GM18873 (cell line): ENCODE measurements at regions not wholly inside any gene's neighbourhood (a gene's known extent, or its start where the extent isn't known, plus 50 kb on each side); places are given as distances from the start of the nearest gene placed in this dataset.

Experiments
- ATAC-seq: cut with Tn5 transposase; IDR thresholded peaks from one replicate; pipeline ENCODE4 v1.9.1; 2021; ENCODE audit warnings: mild to moderate bottlenecking, moderate library complexity, moderate number of reproducible peaks; ENCODE audit not compliant: unreplicated experiment, low FRiP score

DNA sequence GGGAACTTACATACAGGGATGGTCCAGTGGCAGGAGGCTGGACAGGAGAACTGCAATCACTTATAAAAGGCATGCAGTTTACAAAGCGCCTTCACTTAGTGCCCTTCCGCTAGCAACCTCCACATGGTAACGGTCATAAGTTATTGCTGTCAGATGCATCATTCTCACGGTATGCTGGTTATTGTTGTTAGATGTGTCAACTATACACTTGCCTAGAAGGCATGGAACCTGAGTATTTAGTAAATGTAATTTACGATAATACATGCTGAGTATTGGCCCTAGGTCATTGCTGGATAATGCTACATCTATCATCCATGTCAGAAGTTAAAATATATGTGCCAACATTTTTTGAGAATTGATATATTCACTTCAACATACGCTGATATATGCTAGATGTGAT lies 155.1 kb upstream of the MBL2 start:
- ATAC-seq: no peak

DNA sequence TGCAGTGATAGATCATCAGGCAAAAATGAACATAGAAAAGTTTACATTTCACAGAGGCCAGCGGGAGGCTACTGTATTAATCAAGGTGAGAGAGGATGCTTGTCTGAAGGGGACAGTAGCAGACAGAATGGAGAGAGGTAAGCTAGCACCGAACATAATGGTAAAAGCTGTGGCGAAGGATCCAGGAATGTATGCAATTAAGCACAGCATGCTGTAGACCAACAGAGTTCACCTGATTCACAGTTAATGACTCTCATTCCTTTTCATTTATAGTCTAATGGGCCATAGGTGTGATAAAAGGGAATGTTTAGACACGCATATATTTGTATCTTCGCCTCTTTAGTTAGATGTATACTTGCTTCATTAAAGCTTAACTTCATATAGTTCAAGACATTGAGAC lies 150.9 kb upstream of the MBL2 start:
- ATAC-seq: no peak

DNA sequence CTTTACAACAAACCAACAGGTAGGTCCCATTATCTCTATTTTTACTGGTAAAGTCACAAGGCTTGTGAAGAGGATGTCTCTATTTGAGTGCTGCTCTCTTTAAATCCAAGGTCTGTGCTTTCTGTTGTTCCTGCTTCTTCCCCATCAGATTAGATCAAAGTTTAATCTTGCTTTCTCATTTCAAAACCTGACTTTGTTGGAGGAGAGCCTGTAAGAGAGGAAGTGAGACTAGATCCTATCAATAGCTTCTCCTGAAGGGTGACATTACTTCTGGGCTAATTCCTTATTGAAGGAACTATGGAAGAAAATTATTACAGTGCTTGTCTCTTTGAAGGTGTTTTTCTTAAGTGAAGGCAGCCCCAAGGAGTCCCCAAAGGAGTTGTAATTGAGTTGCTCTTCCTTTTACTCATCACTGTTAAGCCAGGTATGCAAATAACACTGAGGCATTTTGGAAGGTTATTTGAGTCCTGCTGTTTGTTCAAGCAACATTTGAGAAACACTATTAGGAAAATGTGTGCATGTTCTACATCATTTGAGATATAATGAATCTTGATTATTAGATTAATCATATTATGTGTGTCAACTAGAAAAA lies 146.2 kb upstream of the MBL2 start:
- ATAC-seq: no peak

DNA sequence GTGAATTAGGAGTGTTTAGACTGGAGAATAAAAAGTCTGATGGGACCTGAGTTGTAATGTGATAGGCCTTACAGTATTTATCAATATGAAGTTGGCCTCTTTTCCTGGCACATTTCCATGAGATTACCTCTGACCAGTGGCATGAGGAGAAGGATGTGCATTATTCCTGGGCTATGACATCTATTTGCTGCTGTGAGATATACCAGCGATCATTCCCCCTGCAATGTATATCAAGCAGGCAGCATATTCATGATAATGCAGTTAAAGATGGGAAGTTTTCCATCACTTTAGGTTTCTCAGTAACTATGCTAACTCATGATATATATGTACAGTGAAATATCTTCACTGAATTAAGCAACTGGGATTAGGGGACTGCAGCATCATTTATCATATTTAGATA lies 142.8 kb upstream of the MBL2 start:
- ATAC-seq: no peak

DNA sequence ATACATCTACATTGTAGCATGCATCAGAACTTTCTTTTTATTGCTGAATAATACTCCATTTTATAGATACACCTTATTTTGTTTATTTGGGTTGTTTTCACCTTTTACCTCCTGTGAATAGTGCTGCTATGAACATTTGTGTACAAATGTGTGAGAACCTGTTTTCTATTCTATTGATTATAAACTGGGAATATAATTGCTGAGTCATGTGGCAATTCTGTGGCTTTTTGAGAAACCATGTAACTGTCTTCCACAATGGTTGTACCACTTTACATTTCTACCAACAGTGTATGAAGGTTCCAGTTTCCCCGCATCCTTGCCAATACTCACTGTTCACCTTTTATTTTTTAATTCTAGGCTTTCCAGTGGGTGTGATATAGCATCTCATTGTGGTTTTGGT lies 138.6 kb upstream of the MBL2 start:
- no peak for ATAC-seq

DNA sequence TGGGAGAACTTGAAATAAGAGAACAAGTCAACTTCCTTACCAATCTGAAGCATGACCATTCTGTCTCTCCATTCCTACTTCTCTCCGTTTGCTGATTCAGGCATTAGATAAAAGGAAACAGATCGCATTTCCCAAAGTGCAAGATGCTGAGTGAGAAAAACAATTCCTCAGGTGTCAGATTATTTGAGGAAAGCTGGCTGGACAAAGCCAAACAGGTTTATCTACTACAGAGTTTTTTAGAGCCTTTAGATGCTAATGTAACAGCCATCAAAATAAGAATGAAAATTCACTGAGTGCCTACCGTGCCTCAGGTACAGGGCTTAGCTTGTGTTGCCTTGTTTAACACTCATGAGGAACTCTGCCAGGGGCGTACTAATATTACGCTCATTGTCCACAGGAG lies 135.9 kb upstream of the MBL2 start:
- no peak for ATAC-seq

DNA sequence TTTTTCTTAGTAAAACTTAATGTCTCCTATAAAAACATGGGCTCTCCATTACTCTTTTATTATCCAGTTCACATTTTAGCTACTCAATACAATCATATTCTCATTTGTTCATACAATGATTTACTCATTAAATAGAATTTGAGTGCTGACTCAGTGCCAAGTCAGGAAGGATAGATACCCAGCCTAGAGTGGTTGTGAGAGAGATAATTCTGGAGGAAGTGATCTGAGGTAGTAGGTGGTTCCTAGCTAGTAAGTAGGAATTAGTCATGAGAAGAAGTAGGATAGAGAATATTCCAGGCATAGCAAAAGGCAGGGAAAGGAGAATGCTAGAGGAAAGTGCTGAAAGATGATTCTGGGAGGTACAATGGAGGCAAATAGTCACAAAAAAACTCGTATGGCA lies 133.5 kb upstream of the MBL2 start:
- no peak for ATAC-seq

DNA sequence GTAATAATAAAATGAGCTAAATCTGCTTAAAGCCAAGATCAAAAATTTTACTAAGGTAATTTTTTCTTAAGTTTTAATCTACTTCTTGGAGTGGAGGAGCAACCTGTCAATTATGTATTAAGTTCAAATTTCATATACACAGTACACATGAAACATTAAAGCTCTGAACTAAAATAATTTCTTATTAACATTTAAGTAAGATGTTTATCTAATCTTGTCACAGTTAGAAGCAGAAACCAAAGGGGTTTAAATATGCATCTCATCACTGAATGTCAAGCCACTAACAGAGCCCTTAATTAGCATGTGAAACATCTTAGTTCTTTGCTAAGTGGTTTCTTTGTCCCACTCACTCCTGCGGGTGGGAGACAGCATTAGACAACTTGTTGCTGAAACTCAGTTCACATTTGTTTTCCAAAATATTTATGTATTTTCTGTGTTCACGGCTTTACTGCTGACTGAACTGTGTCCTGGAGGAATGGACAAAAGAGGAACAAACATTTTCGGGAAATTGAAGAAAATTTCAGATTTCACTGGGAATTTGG lies 130.9 kb upstream of the MBL2 start:
- ATAC-seq: no peak

DNA sequence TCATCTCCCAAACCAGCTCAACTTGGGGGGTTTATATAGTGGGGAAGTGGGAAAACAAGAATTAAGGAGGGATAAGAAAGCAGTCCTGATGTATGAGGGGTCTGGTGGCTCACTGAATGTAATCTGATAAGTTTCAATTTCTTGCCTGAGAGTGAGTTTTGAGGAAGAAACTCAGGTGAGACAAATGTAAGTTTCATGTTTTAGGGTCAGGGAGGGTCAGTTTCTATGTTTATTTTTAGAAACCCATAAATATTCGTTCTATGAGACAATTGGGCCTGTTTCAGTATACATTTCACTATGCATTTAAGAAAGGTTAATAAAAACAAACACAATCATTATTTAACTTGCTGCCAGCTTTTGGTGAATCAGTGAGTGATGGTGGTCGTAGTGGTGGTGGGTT lies 128.0 kb upstream of the MBL2 start:
- no peak for ATAC-seq

DNA sequence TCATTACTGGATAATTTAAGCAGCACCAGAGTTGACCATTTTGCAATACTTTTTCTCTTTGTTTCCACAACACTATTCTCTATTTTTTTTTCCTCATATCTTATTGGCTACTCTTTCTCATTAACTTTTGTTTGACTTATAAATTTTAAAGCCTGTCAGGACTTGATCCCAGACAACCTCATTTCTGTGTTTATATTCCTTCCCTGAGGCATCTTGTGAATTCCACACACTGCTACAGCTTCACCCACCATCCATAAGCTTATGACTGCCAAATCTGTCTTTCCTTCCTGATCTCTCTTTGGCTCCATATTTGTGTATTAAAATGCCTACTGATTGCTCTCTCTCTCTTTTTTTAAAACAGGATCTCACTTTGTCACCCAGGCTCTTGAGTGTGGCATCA lies 124.6 kb upstream of the MBL2 start:
- ATAC-seq: no peak

DNA sequence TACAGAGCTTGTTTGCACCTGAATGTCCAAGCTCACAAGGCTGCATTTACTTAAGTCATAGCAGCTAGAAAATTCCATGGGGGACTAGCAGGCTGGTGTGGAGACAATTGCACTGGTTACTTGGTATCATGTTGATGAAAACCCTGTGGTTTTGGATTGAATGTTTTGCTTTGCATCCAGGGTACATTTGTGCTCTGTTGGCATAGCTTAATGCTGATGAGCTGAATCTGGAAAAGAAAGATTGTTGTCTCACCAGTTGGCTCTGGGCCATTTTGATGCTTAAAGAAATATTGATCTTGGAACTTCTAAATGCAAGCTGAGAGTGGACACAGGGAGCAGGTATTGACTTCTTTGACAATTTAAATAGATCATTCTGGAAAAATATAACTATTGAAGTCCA lies 122.5 kb upstream of the MBL2 start:
- no peak for ATAC-seq

DNA sequence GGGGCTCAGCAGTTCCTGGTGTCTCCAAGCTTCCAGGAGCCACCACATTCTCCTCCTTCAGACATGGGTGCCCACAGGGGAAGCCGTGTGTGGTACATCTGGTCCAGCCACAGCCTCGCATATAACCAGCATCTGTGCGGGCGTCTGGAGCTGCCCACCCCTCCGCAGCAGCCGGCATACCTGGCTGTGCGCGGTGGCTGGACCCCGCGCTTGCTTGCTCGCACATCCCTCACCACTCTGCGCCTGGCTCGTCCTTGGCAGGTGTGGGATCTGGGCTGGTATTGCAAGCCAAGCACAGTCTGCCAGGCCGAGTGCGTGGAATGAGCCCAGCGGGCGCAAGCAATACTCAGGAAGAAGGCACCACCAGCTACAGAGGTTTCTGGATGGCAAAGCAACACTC lies 117.7 kb upstream of the MBL2 start:
- ATAC-seq: no peak

DNA sequence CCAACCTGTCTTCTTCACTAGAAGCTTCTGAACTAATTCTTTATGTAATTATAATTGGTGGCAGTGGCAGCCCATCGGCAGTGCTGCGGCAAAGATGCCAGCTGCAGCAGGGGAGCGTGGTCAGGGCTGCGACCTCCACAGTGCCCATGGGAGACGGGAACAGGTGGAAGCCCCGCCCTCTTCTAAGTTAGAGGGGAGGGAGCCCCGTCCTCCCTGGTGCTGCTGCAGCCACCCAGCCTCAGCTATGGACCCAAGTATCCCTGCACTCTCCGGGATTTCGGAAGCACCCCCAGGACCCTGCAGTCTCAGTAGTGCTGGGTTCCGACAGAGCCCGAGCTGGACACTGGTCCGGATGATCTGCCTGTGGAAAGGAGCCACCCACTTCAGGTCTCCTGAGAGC lies 117.0 kb upstream of the MBL2 start:
- ATAC-seq: no peak

DNA sequence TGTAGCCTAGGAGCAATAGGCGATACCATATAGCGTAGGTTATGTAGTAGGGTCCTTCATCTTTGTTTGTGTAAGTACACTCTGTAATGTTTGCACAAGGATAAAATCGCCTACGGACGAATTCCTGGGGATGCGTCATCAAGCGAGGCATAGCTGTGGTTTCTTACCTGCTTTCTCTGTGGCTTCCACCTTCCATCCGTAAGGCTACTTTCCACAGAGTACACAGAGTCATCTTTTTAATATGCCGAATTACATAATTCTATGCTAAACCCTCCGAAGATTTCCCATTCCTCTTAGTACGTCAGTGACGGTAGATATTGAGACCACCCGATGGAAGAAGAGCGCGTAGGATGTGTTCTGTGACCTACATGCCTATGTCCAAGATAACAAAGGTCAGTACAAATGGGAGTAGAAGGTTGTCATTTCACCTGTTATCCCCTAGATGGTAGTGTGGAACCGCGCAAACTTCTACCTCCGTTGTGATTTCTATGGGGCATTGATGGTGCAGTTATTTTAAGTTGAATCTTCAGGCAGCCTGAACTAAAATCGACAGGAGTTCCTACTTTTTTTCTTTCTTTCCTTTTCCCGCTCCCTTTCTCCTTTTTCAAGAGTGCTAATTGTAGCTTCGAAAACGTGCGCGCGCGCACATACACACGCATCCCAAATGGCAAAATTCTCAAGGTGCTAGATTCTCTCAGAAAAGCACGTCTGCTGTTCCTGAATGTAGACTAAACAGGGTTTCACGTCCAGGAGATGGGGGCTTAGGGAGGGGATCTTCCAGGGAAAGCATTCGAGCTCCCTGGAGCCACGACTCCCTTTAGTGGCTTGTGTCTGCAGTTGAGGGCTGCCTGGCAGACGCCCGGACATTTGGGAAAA lies 111.7 kb upstream of the MBL2 start:
- ATAC-seq: peak; percentile 94

DNA sequence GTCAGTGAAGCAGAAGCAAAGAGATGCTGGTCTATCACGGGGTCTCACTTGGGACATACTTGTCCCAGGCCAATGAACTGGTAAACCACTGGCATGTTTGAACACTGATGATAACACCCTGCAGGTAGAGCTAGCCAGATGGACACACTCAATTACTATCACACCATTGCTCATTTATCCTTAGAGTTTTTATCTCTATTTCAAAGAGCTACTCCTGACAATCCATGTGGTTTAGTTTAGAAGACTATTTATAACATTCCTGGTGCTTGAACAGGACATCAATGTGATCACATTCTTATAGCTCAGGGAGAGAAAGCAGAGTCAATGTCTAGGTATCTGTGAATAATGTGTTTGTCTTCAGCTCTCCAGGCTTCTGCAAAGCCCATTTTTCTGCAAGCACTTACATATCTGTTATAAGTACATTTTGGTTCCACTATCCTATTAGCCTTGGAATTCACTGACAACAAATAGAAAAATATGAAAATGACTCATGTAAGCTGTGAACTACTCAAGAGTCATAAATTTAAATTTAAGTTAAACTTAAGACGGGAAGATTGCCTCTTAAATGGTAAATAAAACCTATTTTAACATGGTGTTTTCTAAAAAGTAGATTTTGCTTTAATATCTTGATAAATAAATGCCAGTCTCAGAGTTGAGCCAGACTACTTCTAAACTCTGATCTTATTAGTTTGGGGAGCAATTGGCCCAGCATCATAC lies 106.7 kb upstream of the MBL2 start:
- no peak for ATAC-seq

DNA sequence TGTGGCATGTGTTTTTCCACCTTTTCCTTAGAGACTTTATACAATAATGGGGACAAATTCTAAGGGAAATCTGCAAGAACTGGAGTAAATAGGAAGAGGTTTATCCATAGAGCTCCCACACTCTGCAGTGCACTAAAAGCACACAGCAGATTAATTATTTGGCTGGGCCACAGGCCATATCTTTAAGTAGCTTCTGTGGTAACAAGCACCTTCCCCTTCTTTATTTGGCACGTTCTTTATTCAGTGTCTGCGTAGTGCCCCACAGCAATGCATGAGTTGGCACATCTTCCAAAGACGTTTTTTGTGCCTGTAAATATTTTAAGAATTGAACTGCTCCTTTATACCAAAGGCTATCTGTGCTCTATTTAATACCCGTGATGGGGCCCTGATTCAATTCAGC lies 104.9 kb upstream of the MBL2 start:
- ATAC-seq: no peak

DNA sequence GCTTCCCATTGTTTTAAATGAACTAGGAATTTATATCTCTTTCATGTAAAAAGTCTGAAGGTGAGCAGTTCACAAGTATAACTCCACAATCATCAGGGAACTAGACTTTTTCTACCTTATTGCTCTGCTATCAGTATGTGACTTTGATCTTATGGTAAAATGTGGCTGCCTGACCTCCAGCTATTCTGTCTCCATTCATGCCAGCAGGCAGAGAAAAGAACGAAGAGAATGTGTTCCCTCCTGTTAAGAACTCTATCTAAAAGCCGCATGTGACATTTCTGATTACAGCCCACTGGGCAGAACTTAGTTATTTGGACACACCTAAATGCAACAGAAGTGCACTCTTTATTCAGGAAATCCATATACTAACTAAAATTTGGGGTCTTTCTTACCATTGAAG lies 102.8 kb upstream of the MBL2 start:
- no peak for ATAC-seq

DNA sequence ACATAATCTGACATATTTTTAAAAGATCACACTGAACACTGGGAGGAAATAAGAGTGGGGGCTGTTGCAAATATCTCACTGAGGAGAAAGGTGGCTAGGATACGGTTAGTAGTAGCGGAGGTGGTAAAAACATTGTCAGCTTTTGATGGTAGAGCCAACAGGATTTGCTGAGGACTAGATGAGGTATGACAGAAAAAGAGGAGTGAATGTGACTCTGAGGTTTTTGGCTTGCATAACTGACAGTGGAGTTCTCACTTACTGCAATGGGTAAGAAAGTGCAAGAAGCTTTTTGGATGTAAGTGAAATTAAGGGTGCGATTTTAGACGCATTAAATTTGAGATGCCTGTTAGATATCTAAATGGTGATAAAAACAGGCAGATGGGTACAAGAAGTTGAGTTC lies 102.0 kb upstream of the MBL2 start:
- no peak for ATAC-seq

DNA sequence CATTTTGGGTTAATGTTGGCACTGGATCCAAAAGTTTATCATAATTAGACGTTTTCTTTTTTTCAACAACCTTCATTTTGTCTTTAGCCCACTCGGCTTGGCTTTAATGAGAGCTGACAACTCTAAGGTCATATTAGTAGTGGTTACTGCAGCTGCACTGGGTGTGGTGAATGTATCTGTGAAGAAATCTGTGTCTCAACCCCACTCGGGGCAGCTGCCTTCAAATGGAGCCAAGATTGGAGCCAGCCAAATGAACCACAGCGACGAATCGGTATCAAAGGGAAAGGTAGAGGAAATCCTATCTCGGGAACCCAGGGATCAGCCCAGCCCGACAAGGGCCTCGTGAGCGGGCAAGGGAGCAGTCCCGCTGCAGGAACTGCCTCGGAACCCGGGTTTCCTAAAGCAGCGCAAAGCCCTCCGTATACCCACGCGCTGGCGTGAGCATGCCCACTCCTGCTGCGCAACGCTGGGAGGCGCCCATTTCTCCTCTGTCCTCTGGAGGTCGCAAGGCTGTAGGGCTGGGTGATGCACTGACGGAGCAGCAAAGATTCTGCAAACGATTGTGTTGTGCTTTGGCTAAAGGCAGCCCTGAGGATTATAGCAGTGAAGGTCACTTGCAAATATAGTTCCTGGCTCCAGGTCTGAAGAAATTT lies 98.7 kb upstream of the MBL2 start:
- no peak for ATAC-seq

DNA sequence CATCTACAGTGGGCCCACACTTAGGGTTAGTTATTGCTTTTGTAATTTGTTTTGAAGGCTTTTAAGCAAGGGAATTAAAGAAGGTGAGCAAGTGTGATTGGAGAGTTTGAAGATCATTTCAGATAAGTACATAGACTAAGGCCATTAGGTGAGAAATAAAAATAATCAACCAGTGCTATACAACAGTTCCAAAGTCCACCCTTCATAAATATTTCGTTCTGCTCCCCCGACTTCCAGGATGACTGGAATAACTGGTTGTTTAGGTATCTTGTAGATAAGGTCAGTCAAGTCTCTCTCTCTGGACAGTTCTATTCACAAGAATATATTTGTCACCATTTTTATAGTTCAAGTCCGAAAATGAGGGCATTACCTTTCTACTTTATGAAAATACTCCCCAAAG lies 98.0 kb upstream of the MBL2 start:
- ATAC-seq: no peak

DNA sequence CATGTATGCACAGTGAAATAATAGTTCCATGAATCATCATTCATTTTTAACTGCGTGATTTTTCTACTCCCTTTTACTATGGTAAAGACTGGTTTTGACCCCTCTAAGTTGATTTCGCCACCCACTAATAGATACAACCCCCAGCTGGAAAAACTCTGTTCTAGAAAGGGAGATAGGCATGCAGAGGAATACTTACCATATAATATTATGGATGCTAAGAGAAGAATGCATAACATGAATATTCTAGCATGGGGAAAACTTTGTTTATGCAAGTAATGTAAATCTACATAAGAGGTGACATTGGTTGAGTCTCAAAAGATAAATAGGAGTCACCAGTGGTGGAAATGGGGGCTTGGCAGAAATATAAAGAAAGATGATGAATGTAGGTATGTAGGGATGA lies 97.3 kb upstream of the MBL2 start:
- no peak for ATAC-seq
